A673 (cell line): ENCODE measurements at regions not wholly inside any gene's neighbourhood (a gene's known extent, or its start where the extent isn't known, plus 50 kb on each side); places are given as distances from the start of the nearest gene placed in this dataset.
A peak's percentile ranks its signal among the peaks of the same experiment; 100 is the strongest.

ENCODE experiments used
- BruUV-seq: library from RNA; stranded (reverse); fragments of 400-500 nt; replicated peaks from 2 replicates; lab custom pipeline; 2021; lab: Mats Ljungman, UMichigan
- CTCF ChIA-PET: fragments of 300-600 bp; sonication (Branson Sonifier 250); formaldehyde crosslinking; loops from one replicate; lab custom pipeline; 2022; ENCODE audit warnings: antibody characterized with exemption; lab: Charles Lee
- POLR2A ChIA-PET: fragments of 300-600 bp; sonication (Branson Sonifier 250); formaldehyde crosslinking; loops from one replicate; lab custom pipeline; 2022; ENCODE audit warnings: antibody characterized with exemption; ENCODE audit not compliant: low non-redundant PET; lab: Charles Lee
- DNase-seq: peaks from one replicate; pipeline ENCODE4 v3.0.0-alpha.2; 2015; ENCODE audit warnings: low spot score
- H3K27ac ChIP-seq: fragments of 200-600 bp; sonication (generic); 2 replicates; pipeline ENCODE4 v1.5.1; 2016; ENCODE audit warnings: mixed run types, low read depth, mild to moderate bottlenecking, mixed read lengths, antibody characterized with exemption, low read length; ENCODE audit not compliant: poor library complexity, severe bottlenecking
- H3K27me3 ChIP-seq: fragments of 200-600 bp; sonication (generic); replicated peaks from 2 replicates; pipeline ENCODE4 v1.6.1; 2017; ENCODE audit warnings: mixed run types, low read depth, mild to moderate bottlenecking, mixed read lengths, antibody characterized with exemption, low read length; ENCODE audit not compliant: insufficient read depth, poor library complexity
- H3K36me3 ChIP-seq: fragments of 200-600 bp; sonication (generic); 2 replicates; pipeline ENCODE4 v1.6.1; 2016; ENCODE audit warnings: mixed run types, mild to moderate bottlenecking, mixed read lengths, antibody characterized with exemption, low read length; ENCODE audit not compliant: insufficient read depth, poor library complexity, severe bottlenecking
- H3K4me1 ChIP-seq: fragments of 200-600 bp; sonication (generic); 2 replicates; pipeline ENCODE4 v1.6.1; 2017; ENCODE audit warnings: mixed run types, mild to moderate bottlenecking, mixed read lengths, antibody characterized with exemption, low read length; ENCODE audit not compliant: insufficient read depth, poor library complexity, severe bottlenecking
- H3K4me3 ChIP-seq: fragments of 200-600 bp; sonication (generic); 2 replicates; pipeline ENCODE4 v1.5.1; 2016; ENCODE audit warnings: low read depth, mixed run types, mild to moderate bottlenecking, mixed read lengths, low read length; ENCODE audit not compliant: poor library complexity, severe bottlenecking
- H3K9me3 ChIP-seq: fragments of 200-600 bp; sonication (generic); 2 replicates; pipeline ENCODE4 v1.6.1; 2016; ENCODE audit warnings: mixed run types, low read depth, mild to moderate bottlenecking, mixed read lengths, antibody characterized with exemption, low read length; ENCODE audit not compliant: poor library complexity, severe bottlenecking
- EZH2 ChIP-seq: fragments of 200-600 bp; sonication (generic); IDR thresholded peaks from 2 replicates; pipeline ENCODE4 v1.6.1; 2017; ENCODE audit warnings: borderline replicate concordance, low read depth, mild to moderate bottlenecking, mixed read lengths, antibody characterized with exemption, low read length; ENCODE audit not compliant: poor library complexity, severe bottlenecking
- intact Hi-C: fragments of 100-400 bp; cut with micrococcal nuclease; formaldehyde crosslinking; loops from one replicate; pipeline ENCODE4 v1.10.0; 2022; ENCODE audit not compliant: unreplicated experiment
- TF ChIP-seq, protein P1 (sequence below): fragments of 300-800, 200-600 bp; sonication (generic); conservative IDR thresholded peaks from 2 replicates; pipeline ENCODE4 v1.5.1; 2017; ENCODE audit warnings: low read depth, mild to moderate bottlenecking, antibody characterized with exemption, low read length, moderate library complexity, mixed read lengths

DNA sequence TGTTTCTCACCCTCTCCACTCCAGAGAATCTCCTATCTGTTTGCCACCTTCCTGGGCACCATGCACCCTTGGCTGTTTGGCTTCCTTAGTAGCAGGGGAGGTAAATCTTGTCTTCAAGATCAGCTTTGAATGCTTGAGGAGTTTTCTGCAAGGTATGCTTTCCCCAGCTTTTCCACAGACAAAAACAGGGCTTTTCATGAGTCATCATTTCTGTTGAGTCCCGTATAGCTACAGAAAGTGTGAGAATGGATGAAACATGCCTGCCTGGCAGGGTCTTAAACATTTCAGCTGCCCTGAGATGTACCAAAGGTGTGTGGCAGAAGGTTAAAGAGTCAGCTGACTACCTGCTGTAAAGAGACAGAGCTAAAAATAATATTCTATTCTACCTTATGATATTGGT is 875.2 kb upstream of the EEF2KMT start:
- POLR2A ChIA-PET = no interaction called here

DNA sequence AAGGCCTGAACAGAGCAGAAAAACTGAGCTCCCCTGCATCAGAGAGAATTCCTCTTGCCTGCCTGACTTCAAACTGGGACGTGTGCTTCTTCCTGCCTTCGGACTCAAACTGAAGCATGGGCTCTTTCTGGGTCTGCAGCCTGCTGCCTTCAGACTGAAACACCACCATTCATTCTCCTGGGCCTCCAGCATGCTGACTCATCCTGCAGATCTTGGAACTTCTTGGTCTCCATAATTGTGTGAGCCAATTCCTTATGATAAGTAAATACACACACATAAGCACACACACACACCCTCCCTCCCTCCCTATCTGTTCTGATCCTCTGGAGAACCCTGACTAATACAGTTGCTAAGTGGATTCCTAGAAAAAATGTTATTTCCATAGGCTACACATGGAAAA is 874.3 kb upstream of the EEF2KMT start:
- no peak for DNase-seq
- Histone ChIP-seq H3K27me3 (no peaks in the 10 kb centered on the region), H3K4me1 (no peaks in the 10 kb centered on the region), H3K27ac (no peak overlapping the region), H3K36me3 (no peaks in the 10 kb centered on the region), H3K4me3 (no peak overlapping the region), H3K9me3 (peaks cover 8% of the 10 kb centered on the region)
- CTCF ChIA-PET = no interaction called here
- no TSS peak for BruUV-seq
- no peak for TF ChIP-seq EZH2
- TF ChIP-seq, protein P1, sequence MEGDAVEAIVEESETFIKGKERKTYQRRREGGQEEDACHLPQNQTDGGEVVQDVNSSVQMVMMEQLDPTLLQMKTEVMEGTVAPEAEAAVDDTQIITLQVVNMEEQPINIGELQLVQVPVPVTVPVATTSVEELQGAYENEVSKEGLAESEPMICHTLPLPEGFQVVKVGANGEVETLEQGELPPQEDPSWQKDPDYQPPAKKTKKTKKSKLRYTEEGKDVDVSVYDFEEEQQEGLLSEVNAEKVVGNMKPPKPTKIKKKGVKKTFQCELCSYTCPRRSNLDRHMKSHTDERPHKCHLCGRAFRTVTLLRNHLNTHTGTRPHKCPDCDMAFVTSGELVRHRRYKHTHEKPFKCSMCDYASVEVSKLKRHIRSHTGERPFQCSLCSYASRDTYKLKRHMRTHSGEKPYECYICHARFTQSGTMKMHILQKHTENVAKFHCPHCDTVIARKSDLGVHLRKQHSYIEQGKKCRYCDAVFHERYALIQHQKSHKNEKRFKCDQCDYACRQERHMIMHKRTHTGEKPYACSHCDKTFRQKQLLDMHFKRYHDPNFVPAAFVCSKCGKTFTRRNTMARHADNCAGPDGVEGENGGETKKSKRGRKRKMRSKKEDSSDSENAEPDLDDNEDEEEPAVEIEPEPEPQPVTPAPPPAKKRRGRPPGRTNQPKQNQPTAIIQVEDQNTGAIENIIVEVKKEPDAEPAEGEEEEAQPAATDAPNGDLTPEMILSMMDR = no peak
- POLR2A ChIA-PET = no interaction called here
- intact Hi-C loops = no loop called here

More for the DNA sequence above, 875.2 kb upstream of the EEF2KMT start:
- H3K27me3 ChIP-seq = no peaks in the 10 kb centered on the region
- CTCF ChIA-PET = no interaction called here
- peaks cover 8% of the 10 kb centered on the region for H3K9me3 ChIP-seq
- no peak overlapping the region for H3K27ac ChIP-seq
- no peaks in the 10 kb centered on the region for H3K4me1 ChIP-seq
- intact Hi-C loops = no loop called here
- no peak overlapping the region for H3K4me3 ChIP-seq
- DNase-seq = no peak
- no peak for TF ChIP-seq EZH2
- TF ChIP-seq, protein P1 = no peak
- no TSS peak for BruUV-seq
- H3K36me3 ChIP-seq = no peaks in the 10 kb centered on the region

DNA sequence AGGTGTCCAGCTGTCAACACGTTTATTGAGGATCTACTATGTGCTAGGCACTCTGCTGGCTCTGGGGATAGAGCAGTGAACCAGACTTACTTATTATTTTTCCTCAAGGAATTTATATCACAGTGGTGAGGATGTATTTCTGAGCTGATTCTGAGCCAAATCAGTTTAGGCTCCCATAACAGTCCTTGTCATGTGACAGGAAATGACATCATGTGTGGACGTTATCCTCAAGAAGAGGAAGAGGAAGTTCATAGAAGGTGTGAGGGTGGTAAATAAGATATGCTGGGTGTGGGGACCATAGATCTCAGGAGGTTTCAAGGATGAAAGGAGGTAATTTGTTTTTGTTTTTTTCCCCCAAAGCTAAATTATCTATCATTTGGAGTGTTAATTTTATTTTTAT is 873.5 kb upstream of the EEF2KMT start:
- ChIA-PET CTCF (no interaction called here), POLR2A (no interaction called here)
- H3K4me3 ChIP-seq = no peak overlapping the region
- H3K36me3 ChIP-seq = no peaks in the 10 kb centered on the region
- TF ChIP-seq EZH2 = no peak
- TF ChIP-seq, protein P1 = no peak
- peaks cover 8% of the 10 kb centered on the region for H3K9me3 ChIP-seq
- intact Hi-C loops = no loop called here
- no peak overlapping the region for H3K27ac ChIP-seq
- DNase-seq = peak; percentile 8
- H3K27me3 ChIP-seq = no peaks in the 10 kb centered on the region
- H3K4me1 ChIP-seq = no peaks in the 10 kb centered on the region
- BruUV-seq = no TSS peak
